ENCODE measurements at regions not wholly inside any gene's neighbourhood (a gene's known extent, or its start where the extent isn't known, plus 50 kb on each side); places are given as distances from the start of the nearest gene placed in this dataset.

- DNase-seq = no peak
These were observed 132.2 kb upstream of the AGA start for GRCh38 chr4:177574446-177574845.

- DNase-seq = no peak
These were observed 137.4 kb upstream of the AGA start for GRCh38 chr4:177579649-177580048.

GRCh38 chr4:177582992-177583391 lies 140.8 kb upstream of the AGA start:
- DNase-seq = no peak

- DNase-seq = no peak
These were observed 145.8 kb upstream of the AGA start for GRCh38 chr4:177587989-177588388.

GRCh38 chr4:177595386-177595785 lies 153.1 kb upstream of the AGA start:
- DNase-seq = no peak

GRCh38 chr4:177596035-177596434 lies 153.8 kb upstream of the AGA start:
- no peak for DNase-seq

GRCh38 chr4:177596991-177597390 lies 154.8 kb upstream of the AGA start:
- DNase-seq = no peak

- no peak for DNase-seq
These were observed 163.0 kb upstream of the AGA start for GRCh38 chr4:177605252-177605651.

GRCh38 chr4:177607111-177607573 lies 164.9 kb upstream of the AGA start:
- no peak for DNase-seq

- DNase-seq = no peak
These were observed 169.9 kb upstream of the AGA start for GRCh38 chr4:177611974-177612664.

- DNase-seq = no peak
These were observed 170.4 kb upstream of the AGA start for GRCh38 chr4:177612684-177613083.

- no peak for DNase-seq
These were observed 190.2 kb upstream of the AGA start for GRCh38 chr4:177632481-177632880.

- DNase-seq = no peak
These were observed 196.6 kb upstream of the AGA start for GRCh38 chr4:177638871-177639270.

GRCh38 chr4:177640864-177641263 lies 198.6 kb upstream of the AGA start:
- DNase-seq = no peak

- DNase-seq = no peak
These were observed 218.0 kb upstream of the AGA start for GRCh38 chr4:177660223-177660622.

- no peak for DNase-seq
These were observed 225.4 kb upstream of the AGA start for GRCh38 chr4:177667687-177668086.

GRCh38 chr4:177671387-177671786 lies 229.2 kb upstream of the AGA start:
- no peak for DNase-seq

GRCh38 chr4:177671845-177672244 lies 229.6 kb upstream of the AGA start:
- DNase-seq = no peak

GRCh38 chr4:177673985-177674489 lies 231.8 kb upstream of the AGA start:
- no peak for DNase-seq

GRCh38 chr4:177680308-177680707 lies 238.1 kb upstream of the AGA start:
- DNase-seq = no peak

- DNase-seq = no peak
These were observed 239.7 kb upstream of the AGA start for GRCh38 chr4:177681902-177682301.

- DNase-seq = no peak
These were observed 244.9 kb upstream of the AGA start for GRCh38 chr4:177687117-177687516.

- no peak for DNase-seq
These were observed 250.7 kb upstream of the AGA start for GRCh38 chr4:177692907-177693306.

- DNase-seq = no peak
These were observed 254.3 kb upstream of the AGA start for GRCh38 chr4:177696438-177696966.

Data from DMS79 (cell line).